GM12891 (cell line): ENCODE measurements at regions not wholly inside any gene's neighbourhood (a gene's known extent, or its start where the extent isn't known, plus 50 kb on each side); places are given as distances from the start of the nearest gene placed in this dataset.

Source experiments
- POLR2AphosphoS5 ChIP-seq: IDR thresholded peaks from 2 replicates; pipeline ENCODE4 v1.6.1; 2011; ENCODE audit warnings: low read depth, low read length, control low read depth
- POU2F2 ChIP-seq: IDR thresholded peaks from 2 replicates; pipeline ENCODE4 v1.6.1; 2011; ENCODE audit warnings: low read depth, mild to moderate bottlenecking, control low read depth, low read length, moderate library complexity
- SPI1 ChIP-seq: IDR thresholded peaks from 2 replicates; pipeline ENCODE4 v1.6.1; 2011; ENCODE audit warnings: low read depth, low read length, control low read depth
- TAF1 ChIP-seq: IDR thresholded peaks from 2 replicates; pipeline ENCODE4 v1.6.1; 2011; ENCODE audit warnings: low read depth, low read length, control low read depth

DNA sequence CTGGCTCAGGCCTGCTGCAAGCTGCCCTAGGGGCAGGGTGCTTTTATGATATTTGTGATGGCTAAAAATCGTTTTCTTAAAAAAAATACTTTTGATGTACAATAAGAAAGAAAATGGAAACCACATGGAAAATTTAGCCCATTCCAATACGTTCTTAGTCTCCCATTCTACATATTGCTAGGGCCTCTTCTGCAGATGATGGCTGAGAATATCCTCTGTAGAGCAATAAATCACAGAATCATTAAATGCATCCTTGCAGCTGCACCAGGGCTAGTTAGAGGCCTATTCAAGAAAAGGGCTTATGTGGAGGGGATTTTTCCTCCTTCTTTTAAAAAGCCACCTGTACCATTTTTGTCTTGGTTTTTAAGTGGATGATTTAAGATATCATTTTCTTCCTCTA, 97.6 kb upstream of the C1GALT1C1 start:
- TF ChIP-seq TAF1 (no peak), POLR2AphosphoS5 (no peak), SPI1 (no peak), POU2F2 (no peak)
